C4-2B (cell line): ENCODE measurements at regions not wholly inside any gene's neighbourhood (a gene's known extent, or its start where the extent isn't known, plus 50 kb on each side); places are given as distances from the start of the nearest gene placed in this dataset.

ENCODE experiments used
- CTCF ChIP-seq: fragments of 450-650 bp; conservative IDR thresholded peaks from 2 replicates; pipeline ENCODE4 v1.5.1; 2017; ENCODE audit warnings: mild to moderate bottlenecking
- ZFX ChIP-seq: fragments of 450-650 bp; IDR thresholded peaks from 2 replicates; pipeline ENCODE4 v1.6.1; 2017

GRCh38 chr10:10881117-10881813, 136.4 kb upstream of the CELF2 start:
- TF ChIP-seq CTCF (no peak), ZFX (no peak)
